ENCODE measurements at regions not wholly inside any gene's neighbourhood (a gene's known extent, or its start where the extent isn't known, plus 50 kb on each side); places are given as distances from the start of the nearest gene placed in this dataset.

DNA sequence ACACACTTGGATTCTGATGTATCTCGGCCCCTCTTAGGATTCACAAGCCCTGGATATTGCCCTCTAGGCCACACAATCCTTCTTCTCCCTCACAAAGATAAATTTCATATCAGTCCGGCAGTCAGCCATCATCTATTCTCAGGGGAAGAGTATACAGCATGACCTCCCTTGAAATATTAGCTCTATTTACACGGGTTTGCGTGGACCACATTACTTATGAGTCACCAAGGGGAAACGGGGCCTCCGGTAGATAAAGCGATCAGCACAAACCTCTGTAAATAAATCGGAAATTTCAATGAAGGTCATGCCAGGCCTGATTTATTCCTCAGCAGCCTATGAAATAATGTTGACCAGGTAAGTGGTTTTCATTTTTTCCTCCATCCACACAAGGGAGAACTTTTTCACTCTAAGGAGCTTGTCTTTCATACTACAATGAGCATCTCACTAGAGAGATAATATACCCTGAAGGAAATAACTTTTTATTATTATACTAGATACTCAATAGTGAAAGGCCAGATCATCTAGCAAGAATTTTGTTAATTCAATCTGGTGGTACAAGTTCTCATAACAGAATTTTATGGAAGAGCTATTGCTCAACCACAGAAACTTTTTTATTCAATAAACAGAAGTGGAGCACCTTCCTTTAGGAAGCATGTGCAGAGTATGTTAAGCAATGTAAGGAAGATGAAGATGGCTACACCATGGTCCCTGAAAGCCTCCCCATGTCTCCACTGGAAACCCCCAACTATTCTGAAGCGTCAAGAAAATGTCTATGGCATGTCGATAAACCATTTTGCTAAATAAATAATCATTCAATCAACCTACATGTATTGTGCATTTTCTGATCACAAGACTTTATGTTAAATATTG is 125.2 kb upstream of the PIK3C3 start:
- DNase-seq (ENCODE audit: low spot score) = no peak

DNA sequence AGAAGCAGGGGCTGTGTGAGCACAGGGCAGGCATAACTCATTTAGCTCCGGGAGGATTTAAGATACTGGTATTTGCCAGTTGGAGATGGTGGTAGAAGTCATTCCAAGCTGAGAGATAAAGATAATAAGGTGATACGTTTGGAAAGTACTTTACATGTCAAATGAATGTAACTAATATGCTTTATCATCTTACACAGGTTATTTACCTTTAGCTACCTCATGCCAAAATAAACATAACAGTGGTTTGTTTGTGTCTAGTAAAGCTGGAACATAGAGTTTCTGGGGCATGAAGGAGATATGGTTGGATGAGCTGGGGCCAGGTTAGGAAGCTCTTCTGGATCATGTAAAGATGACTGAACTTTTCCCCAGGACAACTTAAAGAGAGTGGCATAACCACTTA is 126.9 kb upstream of the PIK3C3 start:
- no peak for DNase-seq (ENCODE audit: low spot score)

DNA sequence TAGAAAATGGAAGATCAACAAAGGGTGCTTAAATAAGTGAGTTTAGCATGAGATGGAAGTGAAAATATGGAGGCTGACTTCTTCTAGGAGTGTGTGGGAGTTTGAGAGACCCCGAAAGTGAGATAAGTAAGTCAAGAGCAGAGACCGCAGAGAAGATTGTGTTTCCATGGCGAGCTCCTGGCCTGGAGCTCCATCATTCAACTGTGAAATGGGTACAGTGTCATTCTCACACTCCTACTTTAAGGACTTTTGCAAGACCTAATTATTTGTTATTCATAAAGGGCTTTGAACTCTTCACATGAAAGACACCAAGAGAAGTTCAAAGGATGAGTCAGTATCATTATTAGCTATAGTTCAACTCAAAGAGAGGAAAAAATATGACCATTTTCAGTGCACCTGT is 134.2 kb upstream of the PIK3C3 start:
- no peak for DNase-seq (ENCODE audit: low spot score)

DNA sequence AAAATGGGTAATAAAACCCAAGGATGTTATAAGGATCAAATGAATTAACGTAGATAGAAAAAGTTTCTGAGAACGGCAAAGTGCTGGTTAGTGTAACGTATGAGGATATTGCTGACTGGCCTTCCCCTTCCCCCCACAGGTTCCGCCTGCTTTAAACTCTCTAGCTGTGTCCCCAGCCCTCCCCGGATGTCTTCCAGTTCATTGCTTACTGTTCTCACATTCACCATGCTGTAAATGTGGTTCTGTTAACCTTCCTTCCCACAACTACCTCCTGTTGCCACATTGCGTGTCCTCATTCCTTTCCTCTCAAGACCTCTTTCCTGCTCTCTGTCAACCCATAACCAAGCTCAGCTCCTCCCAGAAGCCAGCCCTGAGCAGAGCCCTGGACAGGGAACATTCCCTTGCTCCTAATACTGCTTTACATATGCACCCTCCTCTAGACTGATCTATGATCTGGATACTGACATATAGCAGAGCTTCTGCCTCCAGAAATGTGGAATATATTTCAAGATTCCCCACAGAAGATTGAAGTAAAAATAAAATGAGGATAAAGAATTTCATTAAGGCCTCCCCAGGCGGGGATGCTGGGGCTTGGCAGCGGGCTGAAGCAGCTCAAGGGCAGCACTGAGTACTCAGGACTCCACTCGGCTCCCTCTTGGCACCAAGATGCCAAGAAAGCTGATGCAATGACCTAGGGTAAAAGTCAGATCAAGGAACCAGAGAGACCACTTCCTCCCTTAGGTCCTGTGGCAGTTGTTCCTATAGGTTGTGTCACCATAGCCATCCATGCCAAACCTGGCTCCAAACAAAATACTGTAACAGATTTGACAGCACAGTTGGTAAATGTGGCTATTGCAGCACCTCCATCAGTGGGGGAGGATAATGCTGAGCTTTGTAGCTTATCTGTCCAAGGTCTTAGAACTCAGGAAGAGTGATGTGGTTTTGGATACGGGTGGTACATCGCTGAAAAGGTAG is 136.4 kb upstream of the PIK3C3 start:
- DNase-seq (ENCODE audit: low spot score) = no peak

DNA sequence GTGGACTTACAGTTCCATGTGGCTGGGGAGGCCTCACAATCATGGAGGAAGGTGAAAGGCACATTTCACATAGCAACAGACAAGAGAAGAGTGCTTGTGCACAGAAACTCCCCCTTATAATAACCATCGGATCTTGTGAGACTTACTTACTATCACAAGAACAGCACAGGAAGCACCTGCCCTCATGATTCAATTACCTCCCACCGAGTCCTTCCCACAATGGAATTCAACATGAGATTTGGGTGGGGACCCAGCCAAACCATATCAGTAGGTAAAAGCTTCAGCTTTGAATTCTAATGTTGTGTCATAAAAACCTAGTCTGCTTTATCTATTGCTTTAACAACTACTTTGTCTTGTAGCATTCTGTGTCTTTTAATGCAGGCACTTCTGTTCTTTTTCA is 140.4 kb upstream of the PIK3C3 start:
- DNase-seq (ENCODE audit: low spot score) = no peak

DNA sequence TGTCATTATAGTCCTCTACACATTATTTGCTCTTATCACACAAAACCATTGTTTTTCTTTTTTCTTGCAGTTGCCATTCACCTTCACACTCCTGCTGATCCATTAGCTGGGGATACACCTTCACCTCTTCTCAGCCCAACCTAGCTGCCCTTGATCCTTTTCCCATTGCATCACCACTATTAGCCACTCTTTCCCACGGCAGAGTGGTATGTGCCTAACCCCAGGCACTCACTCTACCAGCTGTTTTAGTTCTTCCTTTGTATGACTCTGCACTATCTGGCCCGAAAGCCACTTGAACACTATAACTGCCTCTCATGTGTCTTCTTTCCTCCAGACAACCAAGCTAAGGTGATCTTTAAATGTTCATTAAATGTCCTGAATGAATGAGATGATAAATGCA is 145.4 kb upstream of the PIK3C3 start:
- no peak for DNase-seq (ENCODE audit: low spot score)

DNA sequence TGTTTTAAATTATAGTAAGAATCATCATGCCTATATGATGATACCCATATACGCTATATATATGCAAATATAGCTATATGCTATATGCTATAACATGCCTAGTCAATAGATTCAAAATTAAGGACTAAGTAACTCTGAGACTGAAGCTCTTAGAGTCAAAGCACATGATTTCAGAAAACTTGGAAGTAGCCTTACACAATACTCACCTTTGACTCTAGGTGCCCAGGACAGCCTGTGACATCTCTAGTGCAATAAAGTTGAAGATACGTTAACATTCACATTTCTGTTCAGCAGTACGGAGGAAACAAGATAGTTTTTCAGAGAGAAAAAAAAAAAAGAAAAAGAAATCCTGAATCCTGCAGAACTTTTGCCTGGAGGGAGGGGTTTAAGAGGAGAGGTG is 149.7 kb upstream of the PIK3C3 start:
- DNase-seq (ENCODE audit: low spot score) = no peak

DNA sequence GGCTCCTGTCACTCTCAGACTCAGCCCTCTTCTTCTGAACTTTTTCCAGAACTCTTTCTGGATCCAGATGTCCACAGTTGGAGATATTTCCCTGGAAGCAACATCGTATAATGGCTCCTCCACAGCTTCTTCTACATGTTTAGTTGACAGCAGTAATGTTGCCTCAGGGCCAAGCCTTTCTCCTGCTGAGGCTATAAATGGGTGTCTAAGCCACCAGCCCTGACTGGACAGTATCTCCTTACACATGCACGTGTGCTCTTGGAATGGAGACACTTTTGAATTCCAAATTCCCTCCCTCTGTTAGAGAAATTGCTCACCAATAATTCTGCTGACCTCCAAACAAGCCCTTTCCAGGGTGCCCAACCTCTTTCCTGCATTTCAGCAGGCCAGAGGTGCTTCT is 156.2 kb upstream of the PIK3C3 start:
- no peak for DNase-seq (ENCODE audit: low spot score)

DNA sequence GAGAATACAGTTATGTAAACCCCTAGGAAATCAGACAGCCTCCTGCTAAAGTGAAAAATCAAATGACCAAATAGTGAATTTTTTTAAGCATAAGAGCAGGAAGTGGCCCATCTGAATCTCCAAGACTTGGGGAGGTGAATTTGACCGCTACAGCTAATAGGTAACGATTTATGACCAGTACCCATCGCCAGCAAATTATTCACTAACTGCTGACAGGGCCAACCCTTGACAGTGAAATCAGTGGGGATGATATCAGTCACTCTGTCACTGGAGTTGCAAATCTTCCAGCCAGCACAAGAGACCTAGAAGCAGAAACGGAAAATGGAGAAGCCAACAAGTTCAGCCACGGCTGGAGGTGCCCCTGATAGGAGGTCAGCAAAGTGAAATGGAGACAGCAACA is 164.3 kb upstream of the PIK3C3 start:
- DNase-seq (ENCODE audit: low spot score) = no peak

DNA sequence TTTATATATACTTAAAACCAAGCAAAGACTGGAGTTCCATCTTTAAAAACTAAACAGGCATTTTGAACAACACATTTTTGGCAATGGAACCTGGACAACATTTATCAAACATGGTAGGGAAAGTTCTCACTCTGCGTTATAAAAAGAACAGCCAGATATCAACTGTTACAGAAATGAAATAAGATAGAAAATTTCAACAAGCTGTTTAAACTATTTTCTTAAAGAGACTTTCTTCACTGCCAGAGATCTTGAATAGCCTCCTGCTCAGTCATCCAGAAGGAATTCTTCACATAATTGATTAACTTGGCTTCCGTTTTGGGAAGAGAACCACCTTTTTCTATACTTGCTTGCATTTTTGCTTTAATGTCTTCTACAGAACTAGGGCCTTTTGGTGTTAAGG is 166.0 kb upstream of the PIK3C3 start:
- no peak for DNase-seq (ENCODE audit: low spot score)

DNA sequence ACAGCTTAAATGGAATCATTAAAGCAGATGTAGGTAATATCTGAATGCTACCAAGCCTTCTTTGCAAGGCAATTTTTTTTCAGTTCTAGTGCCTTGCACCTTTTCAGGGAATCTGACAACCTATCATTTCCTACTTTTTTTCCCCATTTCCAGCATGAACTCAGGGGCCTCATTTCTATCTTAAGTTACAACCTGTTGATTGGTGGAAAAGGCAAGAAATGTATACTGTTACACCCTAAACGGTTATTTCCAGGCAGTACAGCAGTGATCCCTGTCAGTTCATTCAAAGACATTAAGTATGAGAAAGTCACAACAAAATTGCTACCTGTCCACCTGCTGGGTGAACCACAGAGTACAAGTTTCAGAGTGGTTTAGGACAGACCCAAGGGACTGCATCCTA is 171.2 kb upstream of the PIK3C3 start:
- no peak for DNase-seq (ENCODE audit: low spot score)

DNA sequence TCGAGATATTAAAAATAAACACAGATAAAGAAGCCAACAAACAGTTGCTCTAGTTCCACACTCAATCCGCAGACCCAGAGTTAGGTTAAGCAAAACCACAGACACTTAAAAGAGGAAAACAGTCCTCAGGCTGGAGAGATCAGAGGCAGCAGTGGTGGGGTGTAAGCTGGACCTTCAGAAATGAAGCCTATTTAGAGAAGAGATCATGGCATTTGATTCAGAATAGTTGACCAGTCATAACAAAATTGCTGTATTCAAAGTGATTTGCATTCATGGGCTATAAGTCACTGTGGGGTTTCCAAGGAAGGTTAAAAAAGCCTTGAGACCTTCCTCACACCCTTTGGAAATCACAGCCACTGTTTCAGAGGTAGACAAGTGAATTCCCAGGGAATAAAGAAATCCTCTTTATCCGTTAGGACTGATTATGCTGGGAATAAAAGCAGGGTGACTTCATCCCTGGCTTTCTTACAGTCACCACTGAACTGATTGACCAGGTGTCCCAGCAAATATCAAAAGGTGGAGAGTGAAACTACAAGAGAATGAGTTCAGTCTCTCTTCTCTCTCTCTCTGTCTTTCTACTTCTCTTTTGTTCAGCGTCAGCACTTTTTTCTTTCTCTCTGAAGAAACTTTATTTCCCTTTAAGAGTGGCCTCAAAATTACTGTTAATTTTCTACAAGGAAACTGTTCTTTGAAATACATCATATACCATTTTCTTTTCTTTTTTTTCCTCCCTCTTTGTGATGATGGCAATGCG is 171.8 kb upstream of the PIK3C3 start:
- no peak for DNase-seq (ENCODE audit: low spot score)

DNA sequence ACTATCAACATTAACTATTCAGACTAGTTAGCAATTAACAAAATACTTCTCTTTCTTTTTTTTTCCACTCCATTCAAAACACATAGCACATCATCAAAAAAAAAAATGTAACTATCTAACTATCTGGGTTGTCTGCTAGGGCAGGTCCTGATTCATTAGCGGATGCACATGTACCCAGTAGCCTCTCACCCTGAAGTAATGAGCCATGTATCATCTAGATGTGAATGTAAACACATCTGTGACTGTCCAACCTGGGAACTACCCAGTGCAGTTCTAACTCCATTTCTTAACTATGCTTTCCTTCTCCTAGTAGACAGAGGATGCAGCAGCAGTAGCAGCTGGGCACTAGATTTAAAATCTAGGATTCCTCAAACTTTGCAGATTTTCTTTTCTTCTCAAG is 183.1 kb upstream of the PIK3C3 start:
- no peak for DNase-seq (ENCODE audit: low spot score)

DNA sequence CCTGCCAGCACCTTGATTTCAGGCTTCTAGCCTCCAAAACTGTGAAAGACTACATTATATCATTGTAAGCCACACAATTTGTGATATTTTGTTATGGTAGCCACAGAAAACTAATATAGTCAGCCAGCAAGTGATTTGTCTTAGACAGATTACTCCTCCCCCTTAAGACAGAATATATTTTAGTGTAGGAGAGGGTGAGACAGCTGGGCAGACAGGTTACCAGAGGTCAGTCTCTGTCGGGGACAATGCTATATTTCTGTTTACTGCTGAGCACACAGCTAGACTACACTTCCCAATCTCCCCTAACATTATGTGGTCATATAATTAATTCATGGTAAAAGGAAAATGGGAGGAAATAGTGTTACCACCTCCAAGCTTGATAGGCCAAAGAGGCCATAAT is 185.8 kb upstream of the PIK3C3 start:
- no peak for DNase-seq (ENCODE audit: low spot score)

DNA sequence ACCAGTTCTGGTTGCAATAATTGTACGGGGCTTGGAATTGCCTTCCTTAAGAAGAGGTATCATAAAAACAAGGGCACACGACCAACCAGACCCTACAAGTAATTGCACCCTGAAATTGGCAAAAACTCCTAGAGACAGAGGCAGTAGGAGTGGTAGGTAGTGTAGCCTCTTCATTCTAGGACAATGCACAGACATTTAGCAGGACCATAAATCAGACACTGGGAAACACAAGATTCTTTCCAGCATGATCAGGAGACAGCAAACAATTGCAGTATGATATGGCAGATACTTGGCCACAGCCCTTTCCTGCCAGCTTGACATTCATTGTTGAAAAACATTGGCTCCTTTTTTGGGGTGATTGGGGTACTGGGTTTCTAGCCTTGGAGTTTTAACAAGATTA is 186.6 kb upstream of the PIK3C3 start:
- DNase-seq (ENCODE audit: low spot score) = no peak

DNA sequence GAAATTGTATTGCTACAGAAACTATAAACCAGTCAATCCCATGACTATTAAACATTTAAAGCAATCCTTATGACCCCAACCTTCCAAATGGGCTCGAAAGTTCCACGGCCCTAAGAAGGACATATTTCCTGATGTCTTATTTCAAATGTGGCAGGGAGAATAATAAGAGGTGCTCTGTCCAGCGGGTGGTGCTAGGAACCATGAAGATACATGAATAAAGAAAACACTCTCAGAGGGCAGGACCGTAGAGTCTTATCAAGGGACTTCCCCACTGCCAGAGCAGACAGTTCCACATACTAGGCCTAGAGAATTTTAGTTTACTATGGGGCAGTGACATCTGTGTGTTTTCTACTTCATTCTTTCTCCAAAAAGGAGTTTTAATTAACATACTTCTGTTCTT is 187.1 kb upstream of the PIK3C3 start:
- DNase-seq (ENCODE audit: low spot score) = no peak

DNA sequence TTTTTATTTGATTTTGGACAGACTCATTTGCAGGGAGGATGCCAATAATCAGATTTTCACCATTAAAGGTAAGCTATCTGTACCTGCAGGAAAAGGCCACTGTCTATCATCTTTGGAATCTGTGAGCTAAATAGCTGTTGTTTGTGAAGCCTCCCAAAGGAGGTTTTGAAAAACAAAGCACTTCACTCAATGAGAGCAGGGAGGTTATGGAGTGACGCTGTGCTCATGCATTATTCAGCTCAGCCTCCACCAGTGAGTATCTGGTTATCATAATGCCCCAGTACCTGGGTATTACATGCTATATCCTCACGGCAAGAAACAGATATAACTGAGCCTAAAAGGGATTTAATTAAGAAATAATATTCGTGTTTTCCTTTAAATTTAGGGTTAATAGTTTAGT is 189.6 kb upstream of the PIK3C3 start:
- no peak for DNase-seq (ENCODE audit: low spot score)

DNA sequence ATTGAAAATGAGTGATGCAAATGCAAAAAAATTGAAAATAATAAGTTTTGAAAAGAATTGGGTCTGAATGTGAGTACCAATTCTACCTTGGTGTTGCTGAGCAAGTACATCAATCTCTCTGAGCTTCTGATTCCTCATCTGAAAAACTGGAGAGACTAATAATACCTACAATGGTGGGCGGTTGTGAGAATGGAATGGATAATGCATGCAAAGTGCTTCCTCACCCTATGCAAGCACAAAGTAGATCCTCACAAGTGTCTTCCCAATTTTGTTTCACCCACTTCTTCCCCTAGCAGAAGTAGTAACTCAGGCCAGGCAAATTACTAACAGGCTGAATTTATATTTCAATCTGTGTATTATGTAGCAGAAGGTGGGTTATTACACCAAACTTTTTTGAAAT is 191.7 kb upstream of the PIK3C3 start:
- no peak for DNase-seq (ENCODE audit: low spot score)

DNA sequence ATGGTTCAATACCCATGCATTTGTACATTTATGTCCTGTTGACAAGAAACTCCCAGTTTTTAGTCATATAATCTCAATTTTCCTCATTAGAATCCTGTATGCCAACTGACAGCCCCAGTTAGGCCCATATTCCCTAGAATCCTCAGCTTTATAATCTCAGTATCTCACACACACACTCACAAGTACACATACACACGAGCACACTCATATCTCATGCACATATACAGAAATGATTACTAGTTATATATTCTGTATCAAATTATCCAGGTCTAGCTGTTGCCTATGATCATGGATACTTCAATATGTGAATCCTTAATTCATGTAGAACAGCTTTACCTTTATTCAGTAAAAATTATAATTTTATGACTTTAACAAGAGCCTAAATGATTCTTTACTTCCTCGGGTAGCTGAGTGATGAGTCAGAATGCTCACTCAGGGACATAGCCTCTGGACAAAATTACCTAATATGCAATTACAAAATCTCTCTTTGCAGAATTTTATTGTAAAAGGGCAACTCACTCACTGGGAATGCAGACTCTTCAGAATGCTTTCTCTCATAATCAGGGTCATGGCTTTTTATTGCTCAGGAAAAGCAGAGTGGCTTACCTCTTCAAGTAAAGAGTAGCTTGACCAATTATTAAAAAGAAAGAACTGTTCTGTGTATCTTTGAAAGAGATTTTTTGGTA is 193.6 kb upstream of the PIK3C3 start:
- DNase-seq (ENCODE audit: low spot score) = no peak

DNA sequence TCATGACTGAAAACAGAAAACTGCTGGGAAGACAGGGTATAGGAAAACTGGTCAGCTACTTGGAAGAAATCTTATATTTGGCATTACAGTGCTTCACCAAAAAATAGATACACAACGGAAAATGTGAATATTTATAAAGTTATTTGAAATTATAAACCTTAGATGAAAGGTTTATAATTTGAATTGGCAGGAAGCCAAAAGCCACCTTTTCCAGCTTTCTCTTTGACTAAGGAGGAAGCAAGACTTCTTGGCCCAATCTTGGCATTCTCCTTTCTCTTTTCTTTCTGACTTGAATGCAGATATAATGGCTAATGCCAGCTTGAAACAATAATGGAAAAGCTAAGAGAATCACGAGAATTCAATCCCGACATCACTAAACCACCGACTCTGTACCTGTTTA is 196.5 kb upstream of the PIK3C3 start:
- no peak for DNase-seq (ENCODE audit: low spot score)

DNA sequence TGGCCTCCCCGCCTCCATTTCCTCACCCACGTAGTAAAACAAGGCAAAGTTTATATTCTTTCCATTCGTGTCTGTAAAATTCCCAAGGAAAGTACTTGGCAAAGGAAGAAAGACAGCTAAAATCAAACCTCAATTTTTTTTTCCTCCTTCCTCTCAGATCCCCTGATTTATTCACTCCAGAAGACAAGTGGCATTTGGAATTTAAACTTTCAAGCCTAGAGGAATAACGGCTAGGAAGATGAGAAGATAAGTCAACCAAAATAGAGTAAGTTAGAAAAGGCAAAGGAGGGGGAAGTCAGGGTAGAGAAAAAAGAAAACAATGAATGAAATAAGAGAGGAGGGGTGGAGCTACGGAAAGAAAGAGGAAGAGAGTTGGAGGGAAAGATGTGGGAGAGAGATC is 198.9 kb upstream of the PIK3C3 start:
- no peak for DNase-seq (ENCODE audit: low spot score)

DNA sequence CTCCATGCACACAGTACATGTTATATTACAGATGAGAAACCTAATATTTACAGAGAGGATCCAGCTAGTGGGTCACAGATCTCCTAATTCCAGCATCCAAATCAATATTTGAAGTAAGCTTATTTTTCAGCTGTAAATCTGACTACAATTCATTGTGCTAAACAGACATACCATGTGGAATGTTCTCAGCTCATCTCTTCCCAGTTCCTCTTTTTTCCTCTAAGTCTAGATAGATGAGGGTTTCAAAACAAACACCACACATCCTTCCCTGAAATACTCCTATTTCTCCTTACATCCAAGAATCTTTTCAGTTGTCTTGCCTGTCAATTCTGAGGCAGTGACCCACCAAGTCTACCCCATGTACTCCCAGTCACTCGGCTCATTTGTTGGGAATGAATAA is 200.7 kb upstream of the PIK3C3 start:
- no peak for DNase-seq (ENCODE audit: low spot score)

Measured in CD4-positive, alpha-beta T cell treated with Interleukin-6 at 100 ng/mL for 8 hours (primary cell).